SK-N-SH (cell line): ENCODE measurements at regions not wholly inside any gene's neighbourhood (a gene's known extent, or its start where the extent isn't known, plus 50 kb on each side); places are given as distances from the start of the nearest gene placed in this dataset.

Source experiments
- CTCF ChIA-PET: fragments of 300-600, 350-600 bp; formaldehyde crosslinking; extraction: SDS; loops from one replicate; lab custom pipeline; 2021; lab: Yijun Ruan, JAX
- POLR2A ChIA-PET: fragments of 350-600 bp; sonication (Branson Sonifier 250); formaldehyde crosslinking; extraction: SDS; loops from one replicate; lab custom pipeline; 2020; ENCODE audit warnings: antibody characterized with exemption, inconsistent platforms; lab: Yijun Ruan, JAX
- DNase-seq: peaks from one replicate; pipeline ENCODE4 v3.0.0; 2012
- H2AFZ ChIP-seq: fragments of 200-600 bp; sonication (generic); 2 replicates; pipeline ENCODE4 v1.8.1; 2016; ENCODE audit warnings: antibody characterized with exemption, mild to moderate bottlenecking, low read depth
- H3F3A ChIP-seq: fragments of 200-600 bp; sonication (generic); replicated peaks from 2 replicates; pipeline ENCODE3; 2016; ENCODE audit warnings: antibody characterized with exemption, mild to moderate bottlenecking; ENCODE audit not compliant: insufficient read depth
- H3K27ac ChIP-seq, 2 experiments: fragments of 200-500 bp in 1 of 2; fragments of 200-600 bp in 1 of 2; sonication (Bioruptor generic) in 1 of 2; sonication (generic), shearing (Covaris generic) in 1 of 2; 2 replicates each; pipeline versions ENCODE4 v1.5.1 to v1.6.1; 2014 to 2016; ENCODE audit warnings: low read depth in 2 of 2, inconsistent platforms in 1 of 2, low read length in 1 of 2, mild to moderate bottlenecking in 1 of 2, mixed read lengths in 1 of 2
- H3K27me3 ChIP-seq: fragments of 200-600 bp; sonication (generic), shearing (Covaris generic); 2 replicates; pipeline ENCODE4 v1.6.1; 2016; ENCODE audit warnings: mixed run types; ENCODE audit not compliant: insufficient read depth
- H3K36me3 ChIP-seq, 2 experiments: fragments of 200-500 bp in 1 of 2; fragments of 200-600 bp in 1 of 2; sonication (Bioruptor generic) in 1 of 2; sonication (generic) in 1 of 2; replicated peaks in 1 of 2; 2 replicates each; pipeline versions ENCODE3 to v1.5.1; 2014 to 2016; ENCODE audit warnings: low read length in 1 of 2, mild to moderate bottlenecking in 1 of 2; ENCODE audit not compliant: insufficient read depth in 2 of 2, control insufficient read depth in 1 of 2
- H3K4me1 ChIP-seq, 2 experiments: fragments of 200-500 bp in 1 of 2; fragments of 200-600 bp in 1 of 2; sonication (Bioruptor generic) in 1 of 2; sonication (generic), shearing (Covaris generic) in 1 of 2; 2 replicates each; pipeline versions ENCODE4 v1.5.1 to v1.6.1; 2014 to 2016; ENCODE audit warnings: low read depth in 1 of 2, low read length in 1 of 2, mixed run types in 1 of 2; ENCODE audit not compliant: insufficient read depth in 2 of 2, control insufficient read depth in 1 of 2
- H3K4me2 ChIP-seq: fragments of 200-600 bp; sonication (generic), shearing (Covaris generic); 2 replicates; pipeline ENCODE4 v1.6.1; 2017; ENCODE audit warnings: mixed run types
- H3K4me3 ChIP-seq, 2 experiments: fragments of 200-500 bp in 1 of 2; fragments of 200-600 bp in 1 of 2; sonication (Bioruptor generic) in 1 of 2; sonication (generic), shearing (Covaris generic) in 1 of 2; 2 replicates each; pipeline versions ENCODE4 v1.5.1 to v1.8.1; 2014 to 2016; ENCODE audit warnings: low read depth in 2 of 2, inconsistent platforms in 1 of 2, low read length in 1 of 2, mild to moderate bottlenecking in 1 of 2, mixed read lengths in 1 of 2, moderate library complexity in 1 of 2
- H3K79me2 ChIP-seq: fragments of 200-600 bp; sonication (generic); 2 replicates; pipeline ENCODE4 v1.8.1; 2017; ENCODE audit warnings: mild to moderate bottlenecking; ENCODE audit not compliant: insufficient read depth
- H3K9ac ChIP-seq: fragments of 200-600 bp; sonication (generic); 2 replicates; pipeline ENCODE4 v1.6.1; 2017; ENCODE audit warnings: mixed run types
- H3K9me2 ChIP-seq: fragments of 200-600 bp; sonication (generic); 2 replicates; pipeline ENCODE4 v1.6.1; 2017; ENCODE audit warnings: mixed run types
- H3K9me3 ChIP-seq: fragments of 200-600 bp; sonication (generic); 2 replicates; pipeline ENCODE4 v1.6.1; 2017; ENCODE audit warnings: mixed run types, mild to moderate bottlenecking, moderate library complexity
- H4K20me1 ChIP-seq: fragments of 200-600 bp; sonication (generic); 2 replicates; pipeline ENCODE4 v1.6.1; 2017; ENCODE audit warnings: mild to moderate bottlenecking, mixed run types; ENCODE audit not compliant: insufficient read depth
- FOXJ3 ChIP-seq: sonication (generic); formaldehyde crosslinking; IDR thresholded peaks from 2 replicates; pipeline ENCODE4 v1.5.1; 2020; ENCODE audit warnings: mild to moderate bottlenecking, missing genetic modification reagents
- FOXM1 ChIP-seq: IDR thresholded peaks from 2 replicates; pipeline ENCODE4 v1.4.0; 2012; ENCODE audit warnings: low read depth, mild to moderate bottlenecking
- GABPA ChIP-seq: IDR thresholded peaks from 2 replicates; pipeline ENCODE4 v1.4.0; 2012; ENCODE audit warnings: low read depth, mild to moderate bottlenecking
- MXI1 ChIP-seq: IDR thresholded peaks from 2 replicates; pipeline ENCODE4 v1.6.1; 2012; ENCODE audit warnings: mild to moderate bottlenecking, low read depth, low read length, improper control_type of control experiment
- POLR2AphosphoS5 ChIP-seq: IDR thresholded peaks from 2 replicates; pipeline ENCODE4 v1.6.1; 2012; ENCODE audit warnings: low read depth, low read length
- RAD21 ChIP-seq: IDR thresholded peaks from 2 replicates; pipeline ENCODE4 v1.6.1; 2012; ENCODE audit warnings: mild to moderate bottlenecking, low read length
- RFX5 ChIP-seq: IDR thresholded peaks from 2 replicates; pipeline ENCODE4 v1.6.1; 2012; ENCODE audit warnings: mild to moderate bottlenecking, improper control_type of control experiment, low read length
- SIN3A ChIP-seq: IDR thresholded peaks from 2 replicates; pipeline ENCODE4 v1.6.1; 2012; ENCODE audit warnings: low read depth, mild to moderate bottlenecking, low read length, moderate library complexity, borderline replicate concordance
- TCF12 ChIP-seq: IDR thresholded peaks from 2 replicates; pipeline ENCODE4 v1.4.0; 2012
- TEAD4 ChIP-seq: IDR thresholded peaks from 2 replicates; pipeline ENCODE4 v1.4.0; 2012; ENCODE audit warnings: mild to moderate bottlenecking, borderline replicate concordance; ENCODE audit not compliant: insufficient read depth
- YY1 ChIP-seq: IDR thresholded peaks from 2 replicates; pipeline ENCODE4 v1.4.0; 2012; ENCODE audit warnings: low read depth, mild to moderate bottlenecking
- WGBS: methylation state at CpG from one replicate; pipeline ENCODE4 v1.1.6; 2017; ENCODE audit warnings: low lambda C conversion rate; 5-methylcytosine and 5-hydroxymethylcytosine counted together
- TF ChIP-seq, protein P1 (sequence below): fragments of 150-350 bp; IDR thresholded peaks from 2 replicates; pipeline ENCODE4 v1.6.1; 2016; ENCODE audit warnings: mild to moderate bottlenecking, low read depth, low read length
- TF ChIP-seq, protein P2 (sequence below): IDR thresholded peaks from 2 replicates; pipeline ENCODE4 v1.4.0; 2012; ENCODE audit warnings: low read depth, borderline replicate concordance
- TF ChIP-seq, protein P3 (sequence below): IDR thresholded peaks from 2 replicates; pipeline ENCODE4; 2012
- TF ChIP-seq, protein P4 (sequence below): fragments of 150-350 bp; IDR thresholded peaks from 2 replicates; pipeline ENCODE4 v1.6.1; 2017; ENCODE audit warnings: antibody characterized with exemption, low read length, low read depth, borderline replicate concordance
- TF ChIP-seq, protein P5 (sequence below): IDR thresholded peaks from 2 replicates; pipeline ENCODE4 v1.4.0; 2012; ENCODE audit warnings: low read depth, borderline replicate concordance

DNA sequence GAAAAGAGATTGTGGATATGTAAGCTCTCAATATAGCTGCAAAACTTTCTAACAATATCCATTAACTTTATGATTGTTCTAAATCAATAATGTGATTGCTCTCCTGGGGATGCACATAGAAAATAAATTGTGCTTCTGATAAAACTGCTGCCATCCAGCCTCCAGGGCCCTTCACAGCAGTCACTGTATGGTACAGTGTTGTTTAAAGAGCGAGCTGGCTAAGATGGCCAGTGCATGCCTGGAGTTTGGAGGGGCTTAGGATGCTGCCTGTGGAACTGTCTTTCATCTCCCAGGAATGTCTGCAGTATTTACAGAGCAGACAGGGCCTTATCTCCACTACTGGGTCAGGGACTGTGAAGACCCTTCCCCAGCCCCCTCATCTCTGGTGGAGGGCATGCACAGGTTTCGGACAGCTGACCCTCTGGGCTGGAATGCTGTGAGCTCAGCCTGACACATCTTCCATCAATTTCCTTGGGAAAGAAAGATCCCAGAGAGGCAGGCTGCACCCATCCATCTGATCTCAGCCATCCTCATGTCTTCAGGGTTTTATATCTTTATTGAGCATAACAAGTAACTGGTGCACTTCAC lies 137.0 kb downstream of the PLPP3 start:
- Histone ChIP-seq H3K4me3 (no peak overlapping the region), H3K9me2 (no peaks in the 10 kb centered on the region), H2AFZ (no peak overlapping the region), H3K9me3 (no peaks in the 10 kb centered on the region), H3K27ac (no peak overlapping the region; a peak in 1 of 4 replicates), H3K9ac (no peak overlapping the region), H3K4me2 (no peak overlapping the region), H3K27me3 (no peaks in the 10 kb centered on the region), H3K4me1 (peaks cover 0 to 23% of the 10 kb centered on the region in 2 experiments; a peak in 3 of 4 replicates), H3K79me2 (no peaks in the 10 kb centered on the region), H3F3A (no peaks in the 10 kb centered on the region), H3K36me3 (no peaks in the 10 kb centered on the region), H4K20me1 (no peaks in the 10 kb centered on the region)
- ChIA-PET POLR2A (no interaction called here), CTCF (no interaction called here)
- DNase-seq = no peak
- TF ChIP-seq SIN3A (no peak), RFX5 (no peak), TCF12 (no peak), YY1 (no peak), MXI1 (no peak), RAD21 (no peak), FOXM1 (no peak)
- TF ChIP-seq, protein P1, sequence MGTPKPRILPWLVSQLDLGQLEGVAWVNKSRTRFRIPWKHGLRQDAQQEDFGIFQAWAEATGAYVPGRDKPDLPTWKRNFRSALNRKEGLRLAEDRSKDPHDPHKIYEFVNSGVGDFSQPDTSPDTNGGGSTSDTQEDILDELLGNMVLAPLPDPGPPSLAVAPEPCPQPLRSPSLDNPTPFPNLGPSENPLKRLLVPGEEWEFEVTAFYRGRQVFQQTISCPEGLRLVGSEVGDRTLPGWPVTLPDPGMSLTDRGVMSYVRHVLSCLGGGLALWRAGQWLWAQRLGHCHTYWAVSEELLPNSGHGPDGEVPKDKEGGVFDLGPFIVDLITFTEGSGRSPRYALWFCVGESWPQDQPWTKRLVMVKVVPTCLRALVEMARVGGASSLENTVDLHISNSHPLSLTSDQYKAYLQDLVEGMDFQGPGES = no peak
- WGBS = 71% methylated on average over 1 of the region's 2 CpGs

DNA sequence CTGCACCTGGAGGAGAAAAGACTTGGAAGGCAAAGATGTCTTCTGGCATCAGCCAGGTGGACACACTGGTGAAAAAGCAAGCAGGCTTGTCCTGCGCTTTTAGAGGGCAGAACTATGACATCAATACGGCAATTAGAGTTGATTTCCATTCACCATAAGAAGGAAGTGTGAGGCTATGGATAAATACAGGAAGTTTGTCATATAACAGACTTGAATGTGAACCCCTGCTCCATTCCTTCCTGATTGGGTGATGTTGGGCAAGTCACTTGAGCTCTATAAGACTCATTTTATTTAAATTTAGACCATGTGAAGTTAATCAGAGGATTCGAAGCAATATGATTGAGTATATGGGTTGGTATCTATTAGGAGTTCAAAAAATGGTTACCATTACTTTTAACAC lies 137.8 kb downstream of the PLPP3 start:
- H3K4me1 ChIP-seq = peaks cover 0 to 26% of the 10 kb centered on the region in 2 experiments; a peak in 2 of 4 replicates
- no peak overlapping the region for H3K4me3 ChIP-seq
- H4K20me1 ChIP-seq = no peaks in the 10 kb centered on the region
- ChIA-PET CTCF (no interaction called here), POLR2A (no interaction called here)
- no peaks in the 10 kb centered on the region for H3K36me3 ChIP-seq
- H3K79me2 ChIP-seq = no peaks in the 10 kb centered on the region
- no peaks in the 10 kb centered on the region for H3K9me3 ChIP-seq
- DNase-seq = no peak
- no peaks in the 10 kb centered on the region for H3K27me3 ChIP-seq
- no peaks in the 10 kb centered on the region for H3K9me2 ChIP-seq
- H2AFZ ChIP-seq = no peak overlapping the region
- H3K9ac ChIP-seq = no peak overlapping the region
- 90% methylated on average over 3 of the region's 3 CpGs for WGBS
- H3F3A ChIP-seq = no peaks in the 10 kb centered on the region
- H3K27ac ChIP-seq = no peak overlapping the region
- H3K4me2 ChIP-seq = no peak overlapping the region
- TF ChIP-seq, protein P2, sequence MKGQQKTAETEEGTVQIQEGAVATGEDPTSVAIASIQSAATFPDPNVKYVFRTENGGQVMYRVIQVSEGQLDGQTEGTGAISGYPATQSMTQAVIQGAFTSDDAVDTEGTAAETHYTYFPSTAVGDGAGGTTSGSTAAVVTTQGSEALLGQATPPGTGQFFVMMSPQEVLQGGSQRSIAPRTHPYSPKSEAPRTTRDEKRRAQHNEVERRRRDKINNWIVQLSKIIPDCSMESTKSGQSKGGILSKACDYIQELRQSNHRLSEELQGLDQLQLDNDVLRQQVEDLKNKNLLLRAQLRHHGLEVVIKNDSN = no peak
- TF ChIP-seq POLR2AphosphoS5 = no peak
- TF ChIP-seq TEAD4 = no peak
- TF ChIP-seq, protein P3, sequence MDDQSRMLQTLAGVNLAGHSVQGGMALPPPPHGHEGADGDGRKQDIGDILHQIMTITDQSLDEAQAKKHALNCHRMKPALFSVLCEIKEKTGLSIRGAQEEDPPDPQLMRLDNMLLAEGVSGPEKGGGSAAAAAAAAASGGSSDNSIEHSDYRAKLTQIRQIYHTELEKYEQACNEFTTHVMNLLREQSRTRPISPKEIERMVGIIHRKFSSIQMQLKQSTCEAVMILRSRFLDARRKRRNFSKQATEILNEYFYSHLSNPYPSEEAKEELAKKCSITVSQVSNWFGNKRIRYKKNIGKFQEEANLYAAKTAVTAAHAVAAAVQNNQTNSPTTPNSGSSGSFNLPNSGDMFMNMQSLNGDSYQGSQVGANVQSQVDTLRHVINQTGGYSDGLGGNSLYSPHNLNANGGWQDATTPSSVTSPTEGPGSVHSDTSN = no peak
- TF ChIP-seq, protein P4, sequence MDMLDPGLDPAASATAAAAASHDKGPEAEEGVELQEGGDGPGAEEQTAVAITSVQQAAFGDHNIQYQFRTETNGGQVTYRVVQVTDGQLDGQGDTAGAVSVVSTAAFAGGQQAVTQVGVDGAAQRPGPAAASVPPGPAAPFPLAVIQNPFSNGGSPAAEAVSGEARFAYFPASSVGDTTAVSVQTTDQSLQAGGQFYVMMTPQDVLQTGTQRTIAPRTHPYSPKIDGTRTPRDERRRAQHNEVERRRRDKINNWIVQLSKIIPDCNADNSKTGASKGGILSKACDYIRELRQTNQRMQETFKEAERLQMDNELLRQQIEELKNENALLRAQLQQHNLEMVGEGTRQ = no peak
- TF ChIP-seq GABPA = no peak
- TF ChIP-seq, protein P1 = no peak
- TF ChIP-seq FOXJ3 (CRISPR knock-in tag) = no peak
- TF ChIP-seq, protein P5, sequence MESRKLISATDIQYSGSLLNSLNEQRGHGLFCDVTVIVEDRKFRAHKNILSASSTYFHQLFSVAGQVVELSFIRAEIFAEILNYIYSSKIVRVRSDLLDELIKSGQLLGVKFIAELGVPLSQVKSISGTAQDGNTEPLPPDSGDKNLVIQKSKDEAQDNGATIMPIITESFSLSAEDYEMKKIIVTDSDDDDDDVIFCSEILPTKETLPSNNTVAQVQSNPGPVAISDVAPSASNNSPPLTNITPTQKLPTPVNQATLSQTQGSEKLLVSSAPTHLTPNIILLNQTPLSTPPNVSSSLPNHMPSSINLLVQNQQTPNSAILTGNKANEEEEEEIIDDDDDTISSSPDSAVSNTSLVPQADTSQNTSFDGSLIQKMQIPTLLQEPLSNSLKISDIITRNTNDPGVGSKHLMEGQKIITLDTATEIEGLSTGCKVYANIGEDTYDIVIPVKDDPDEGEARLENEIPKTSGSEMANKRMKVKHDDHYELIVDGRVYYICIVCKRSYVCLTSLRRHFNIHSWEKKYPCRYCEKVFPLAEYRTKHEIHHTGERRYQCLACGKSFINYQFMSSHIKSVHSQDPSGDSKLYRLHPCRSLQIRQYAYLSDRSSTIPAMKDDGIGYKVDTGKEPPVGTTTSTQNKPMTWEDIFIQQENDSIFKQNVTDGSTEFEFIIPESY = no peak
- TF ChIP-seq MXI1 = no peak
